ENCODE measurements at regions not wholly inside any gene's neighbourhood (a gene's known extent, or its start where the extent isn't known, plus 50 kb on each side); places are given as distances from the start of the nearest gene placed in this dataset.

DNA sequence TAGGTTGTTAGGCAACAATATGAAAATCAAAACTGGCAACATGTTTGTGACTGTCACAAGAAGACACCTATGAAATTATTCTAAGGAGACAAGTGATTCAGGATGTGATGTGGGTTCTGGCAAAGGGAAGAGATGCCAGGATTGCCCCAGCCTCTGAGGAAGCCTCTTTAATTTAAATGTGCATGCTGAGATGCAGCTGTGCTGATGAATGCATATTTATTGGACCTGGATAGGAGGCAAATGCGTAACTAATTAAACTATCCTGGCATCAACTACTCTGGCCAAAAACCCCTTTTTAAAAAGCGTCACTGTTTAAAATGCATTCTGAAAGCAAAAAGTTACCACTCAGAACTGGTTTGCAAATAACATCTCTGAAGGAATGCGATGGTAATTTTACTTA lies 176.5 kb upstream of the DPH6 start:
- TF ChIP-seq, protein P1, sequence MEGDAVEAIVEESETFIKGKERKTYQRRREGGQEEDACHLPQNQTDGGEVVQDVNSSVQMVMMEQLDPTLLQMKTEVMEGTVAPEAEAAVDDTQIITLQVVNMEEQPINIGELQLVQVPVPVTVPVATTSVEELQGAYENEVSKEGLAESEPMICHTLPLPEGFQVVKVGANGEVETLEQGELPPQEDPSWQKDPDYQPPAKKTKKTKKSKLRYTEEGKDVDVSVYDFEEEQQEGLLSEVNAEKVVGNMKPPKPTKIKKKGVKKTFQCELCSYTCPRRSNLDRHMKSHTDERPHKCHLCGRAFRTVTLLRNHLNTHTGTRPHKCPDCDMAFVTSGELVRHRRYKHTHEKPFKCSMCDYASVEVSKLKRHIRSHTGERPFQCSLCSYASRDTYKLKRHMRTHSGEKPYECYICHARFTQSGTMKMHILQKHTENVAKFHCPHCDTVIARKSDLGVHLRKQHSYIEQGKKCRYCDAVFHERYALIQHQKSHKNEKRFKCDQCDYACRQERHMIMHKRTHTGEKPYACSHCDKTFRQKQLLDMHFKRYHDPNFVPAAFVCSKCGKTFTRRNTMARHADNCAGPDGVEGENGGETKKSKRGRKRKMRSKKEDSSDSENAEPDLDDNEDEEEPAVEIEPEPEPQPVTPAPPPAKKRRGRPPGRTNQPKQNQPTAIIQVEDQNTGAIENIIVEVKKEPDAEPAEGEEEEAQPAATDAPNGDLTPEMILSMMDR (IDR thresholded peaks at IDR 0.05 in 4 of 5, conservative IDR thresholded peaks at IDR 0.05 in 1 of 5): no peak
- no peak for TF ChIP-seq POLR2A (IDR thresholded peaks at IDR 0.05)
